A549 (cell line): ENCODE measurements at regions not wholly inside any gene's neighbourhood (a gene's known extent, or its start where the extent isn't known, plus 50 kb on each side); places are given as distances from the start of the nearest gene placed in this dataset.

ENCODE experiments used
- ATAC-seq, 2 experiments: fragments of 200-7000 bp in 1 of 2; fragments of >200 bp in 1 of 2; cut with Nextera tagmentation in 1 of 2; cut with Tn5 transposase in 1 of 2; 3 replicates each; pipeline versions ENCODE4 v1.8.0 to v1.9.1; 2018 to 2020; ENCODE audit warnings: mild to moderate bottlenecking in 1 of 2, moderate library complexity in 1 of 2
- CTCF ChIA-PET: fragments of 300-600 bp; sonication (Branson Sonifier 250); formaldehyde crosslinking; extraction: SDS; loops from one replicate; lab custom pipeline; 2021; ENCODE audit warnings: antibody characterized with exemption, inconsistent platforms; lab: Yijun Ruan, JAX
- POLR2A ChIA-PET: fragments of 350-600 bp; formaldehyde crosslinking; extraction: SDS; loops from one replicate; lab custom pipeline; 2021; ENCODE audit warnings: antibody characterized with exemption, inconsistent platforms; lab: Yijun Ruan, JAX
- DNase-seq, 2 experiments: peaks; one replicate each; pipeline versions ENCODE4 v3.0.0 to v3.0.0-alpha.2; 2011 to 2016; ENCODE audit warnings: low read depth in 1 of 2, low spot score in 1 of 2
- FAIRE-seq: peaks from 2 replicates; lab custom pipeline; 2011; peaks lifted over from hg19 to GRCh38; lab: Jason Lieb, UNC
- H3K27ac ChIP-seq, 2 experiments: fragments of >200 bp; sonication (Bioruptor Twin); formaldehyde crosslinking; 3 replicates each; pipeline ENCODE4 v1.5.1; 2016 to 2017
- H3K4me1 ChIP-seq: fragments of >200 bp; sonication (Bioruptor Twin); formaldehyde crosslinking; 3 replicates; pipeline ENCODE4 v1.6.1; 2016
- H3K4me2 ChIP-seq: fragments of >200 bp; sonication (Bioruptor Twin); formaldehyde crosslinking; 3 replicates; pipeline ENCODE4 v1.6.1; 2016
- H3K4me3 ChIP-seq: fragments of >200 bp; sonication (Bioruptor Twin); formaldehyde crosslinking; 3 replicates; pipeline ENCODE4 v1.5.1; 2016
- H3K9me3 ChIP-seq: fragments of >200 bp; sonication (Bioruptor Twin); formaldehyde crosslinking; 3 replicates; pipeline ENCODE4 v1.6.1; 2016
- CHD2 ChIP-seq: fragments of 150-350 bp; IDR thresholded peaks from 2 replicates; pipeline ENCODE4 v1.6.1; 2014; ENCODE audit warnings: low read length; ENCODE audit not compliant: partially characterized antibody
- EP300 ChIP-seq, 2 experiments: fragments of >200 bp; sonication (Bioruptor Twin); formaldehyde crosslinking; IDR thresholded peaks; 2 replicates in 1 of 2; 3 replicates in 1 of 2; pipeline ENCODE4 v1.6.1; 2016 to 2017
- ESRRA ChIP-seq: fragments of 150-350 bp; IDR thresholded peaks from 2 replicates; pipeline ENCODE4 v1.6.1; 2014; ENCODE audit warnings: mild to moderate bottlenecking, low read length, borderline replicate concordance
- FOSB ChIP-seq: fragments of 250-450 bp; sonication (Bioruptor Pico); IDR thresholded peaks from 2 replicates; pipeline ENCODE4 v1.5.0; 2020; ENCODE audit warnings: mild to moderate bottlenecking, moderate library complexity
- FOSL2 ChIP-seq, 2 experiments: fragments of 450-650 bp in 1 of 2; fragments of >200 bp in 1 of 2; sonication (Bioruptor Twin) in 1 of 2; formaldehyde crosslinking; IDR thresholded peaks; 2 replicates each; pipeline versions ENCODE4 v1.5.0 to v1.6.1; 2016 to 2020; ENCODE audit warnings: mild to moderate bottlenecking in 1 of 2, moderate library complexity in 1 of 2
- GATA3 ChIP-seq: IDR thresholded peaks from 2 replicates; pipeline ENCODE4 v1.6.1; 2012; ENCODE audit warnings: borderline replicate concordance
- HEYL ChIP-seq: fragments of 250-450 bp; sonication (Bioruptor Pico); IDR thresholded peaks from 2 replicates; pipeline ENCODE4 v1.8.0; 2021; ENCODE audit warnings: mild to moderate bottlenecking, moderate library complexity
- HOXA7 ChIP-seq: fragments of 250-450 bp; sonication (Bioruptor Pico); IDR thresholded peaks from 2 replicates; pipeline ENCODE4 v1.5.0; 2020; ENCODE audit warnings: mild to moderate bottlenecking, moderate library complexity
- HOXB13 ChIP-seq: fragments of 250-450 bp; sonication (Bioruptor Pico); IDR thresholded peaks from 2 replicates; pipeline ENCODE4 v1.5.0; 2020; ENCODE audit warnings: low read depth, mild to moderate bottlenecking, moderate library complexity
- HOXB5 ChIP-seq: fragments of 250-450 bp; sonication (Bioruptor Pico); IDR thresholded peaks from 2 replicates; pipeline ENCODE4 v1.5.0; 2020; ENCODE audit warnings: mild to moderate bottlenecking, moderate library complexity
- MAFK ChIP-seq: fragments of 450-650 bp; IDR thresholded peaks from 2 replicates; pipeline ENCODE4 v1.6.1; 2014; ENCODE audit not compliant: partially characterized antibody
- NR3C1 ChIP-seq: fragments of >200 bp; sonication (Bioruptor Twin); formaldehyde crosslinking; IDR thresholded peaks from 3 replicates; pipeline ENCODE4 v1.6.1; 2017
- POLR2A ChIP-seq: IDR thresholded peaks from 2 replicates; pipeline ENCODE4 v1.6.1; 2012; ENCODE audit warnings: mild to moderate bottlenecking, low read length
- RAD21 ChIP-seq, 2 experiments: fragments of >200 bp in 1 of 2; sonication (Bioruptor Twin) in 1 of 2; formaldehyde crosslinking in 1 of 2; IDR thresholded peaks in 1 of 2; conservative IDR thresholded peaks in 1 of 2; 2 replicates in 1 of 2; 3 replicates in 1 of 2; pipeline ENCODE4 v1.6.1; 2012 to 2018; ENCODE audit warnings: inconsistent platforms in 1 of 2
- RARB ChIP-seq: fragments of 250-450 bp; sonication (Bioruptor Pico); IDR thresholded peaks from 2 replicates; pipeline ENCODE4 v1.8.0; 2021; ENCODE audit warnings: mild to moderate bottlenecking, moderate library complexity
- RCOR1 ChIP-seq: fragments of 150-350 bp; IDR thresholded peaks from 2 replicates; pipeline ENCODE4 v1.6.1; 2014; ENCODE audit warnings: antibody characterized with exemption, low read length, low read depth
- RFX5 ChIP-seq: fragments of 450-650 bp; IDR thresholded peaks from 2 replicates; pipeline ENCODE4 v1.7.1; 2014; ENCODE audit warnings: antibody characterized with exemption, mild to moderate bottlenecking, moderate library complexity
- RNF2 ChIP-seq: fragments of 200-600 bp; sonication (generic); IDR thresholded peaks from 2 replicates; pipeline ENCODE4 v1.6.1; 2016; ENCODE audit warnings: low read depth, mild to moderate bottlenecking, antibody characterized with exemption, moderate library complexity, borderline replicate concordance
- TP53 ChIP-seq: fragments of 250-450 bp; sonication (Bioruptor Pico); IDR thresholded peaks from 2 replicates; pipeline ENCODE4 v1.5.0; 2021; ENCODE audit warnings: mild to moderate bottlenecking, moderate library complexity
- ZFP36 ChIP-seq: fragments of 450-650 bp; IDR thresholded peaks from 2 replicates; pipeline ENCODE4 v1.6.1; 2014; ENCODE audit warnings: borderline replicate concordance; ENCODE audit not compliant: partially characterized antibody
- ZNF302 ChIP-seq: fragments of 250-450 bp; sonication (Bioruptor Pico); IDR thresholded peaks from 2 replicates; pipeline ENCODE4 v1.9.0; 2021; ENCODE audit warnings: inconsistent platforms, mild to moderate bottlenecking, moderate library complexity
- WGBS: methylation state at CpG from one replicate; pipeline ENCODE4 v1.1.6; 2017; ENCODE audit errors: missing lambda C conversion rate; 5-methylcytosine and 5-hydroxymethylcytosine counted together
- TF ChIP-seq, protein P1 (sequence below): fragments of 150-350 bp; IDR thresholded peaks from 2 replicates; pipeline ENCODE4 v1.6.1; 2014; ENCODE audit warnings: low read depth, mild to moderate bottlenecking, low read length
- TF ChIP-seq, protein P2 (sequence below): fragments of 200-600 bp; sonication (generic); IDR thresholded peaks from 2 replicates; pipeline ENCODE4 v1.6.1; 2016; ENCODE audit warnings: antibody characterized with exemption, mild to moderate bottlenecking, moderate library complexity
- TF ChIP-seq, protein P3 (sequence below): fragments of 450-650 bp; IDR thresholded peaks from 2 replicates; pipeline ENCODE4 v1.6.1; 2014; ENCODE audit warnings: antibody characterized with exemption
- TF ChIP-seq, protein P4 (sequence below): IDR thresholded peaks from 2 replicates; pipeline ENCODE4 v1.6.1; 2012

DNA sequence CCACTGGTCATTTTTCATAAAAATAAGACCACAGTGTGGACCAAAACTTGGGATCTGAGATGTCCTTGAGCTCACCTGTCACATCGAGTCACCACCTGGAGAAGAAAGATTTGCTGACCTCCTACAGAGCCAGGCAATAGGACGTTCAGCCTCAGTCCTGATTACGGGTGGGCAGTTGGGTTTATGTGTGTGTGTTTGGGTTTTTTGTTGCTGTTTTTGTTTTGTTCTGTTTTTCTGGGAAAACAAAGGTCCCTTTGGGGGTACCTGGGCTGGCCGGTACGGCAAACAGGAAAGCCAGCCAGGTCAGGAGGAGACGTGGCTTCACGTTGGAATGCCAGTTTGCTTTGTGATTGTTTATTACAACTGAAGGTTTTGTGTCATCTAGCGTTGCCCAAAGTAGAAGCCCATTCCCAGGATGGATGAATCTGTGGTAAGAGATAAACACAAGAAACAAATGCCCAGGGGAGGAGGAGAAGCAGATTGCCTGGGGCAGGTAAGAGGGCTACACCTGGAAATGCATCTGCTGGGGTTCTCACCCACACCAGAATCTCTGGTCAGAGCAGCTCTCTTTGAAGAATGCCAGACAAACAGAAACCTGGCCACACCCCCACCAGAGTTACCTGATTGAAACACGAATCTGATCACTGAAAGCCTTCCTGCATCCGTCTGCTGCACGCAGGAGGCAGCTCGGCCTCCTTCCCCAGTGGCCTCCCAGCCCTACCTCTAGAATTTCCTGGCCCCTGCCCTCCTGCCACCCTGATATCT is 100.1 kb upstream of the DIO3 start:
- no peak overlapping the region for H3K4me2 ChIP-seq
- WGBS, result 87% methylated on average over 12 of the region's 12 CpGs
- ChIA-PET POLR2A (no interaction called here), CTCF (interaction anchor here (0.9 to 1.7 kb wide), 2 partner anchors 12 to 105 kb away, joined by 3 to 5 read pairs; no protein-coding TSS in a partner anchor)
- no peak for FAIRE-seq
- TF ChIP-seq NR3C1, result no peak
- no peak for TF ChIP-seq POLR2A
- TF ChIP-seq, protein P1, sequence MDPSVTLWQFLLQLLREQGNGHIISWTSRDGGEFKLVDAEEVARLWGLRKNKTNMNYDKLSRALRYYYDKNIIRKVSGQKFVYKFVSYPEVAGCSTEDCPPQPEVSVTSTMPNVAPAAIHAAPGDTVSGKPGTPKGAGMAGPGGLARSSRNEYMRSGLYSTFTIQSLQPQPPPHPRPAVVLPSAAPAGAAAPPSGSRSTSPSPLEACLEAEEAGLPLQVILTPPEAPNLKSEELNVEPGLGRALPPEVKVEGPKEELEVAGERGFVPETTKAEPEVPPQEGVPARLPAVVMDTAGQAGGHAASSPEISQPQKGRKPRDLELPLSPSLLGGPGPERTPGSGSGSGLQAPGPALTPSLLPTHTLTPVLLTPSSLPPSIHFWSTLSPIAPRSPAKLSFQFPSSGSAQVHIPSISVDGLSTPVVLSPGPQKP, result no peak
- TF ChIP-seq FOSB (CRISPR knock-in tag), result no peak
- no peak for TF ChIP-seq RFX5
- no peak for TF ChIP-seq HOXB13
- no peak for TF ChIP-seq ZFP36
- TF ChIP-seq HOXA7 (CRISPR knock-in tag), result no peak
- no peak for TF ChIP-seq TP53
- TF ChIP-seq, protein P2, sequence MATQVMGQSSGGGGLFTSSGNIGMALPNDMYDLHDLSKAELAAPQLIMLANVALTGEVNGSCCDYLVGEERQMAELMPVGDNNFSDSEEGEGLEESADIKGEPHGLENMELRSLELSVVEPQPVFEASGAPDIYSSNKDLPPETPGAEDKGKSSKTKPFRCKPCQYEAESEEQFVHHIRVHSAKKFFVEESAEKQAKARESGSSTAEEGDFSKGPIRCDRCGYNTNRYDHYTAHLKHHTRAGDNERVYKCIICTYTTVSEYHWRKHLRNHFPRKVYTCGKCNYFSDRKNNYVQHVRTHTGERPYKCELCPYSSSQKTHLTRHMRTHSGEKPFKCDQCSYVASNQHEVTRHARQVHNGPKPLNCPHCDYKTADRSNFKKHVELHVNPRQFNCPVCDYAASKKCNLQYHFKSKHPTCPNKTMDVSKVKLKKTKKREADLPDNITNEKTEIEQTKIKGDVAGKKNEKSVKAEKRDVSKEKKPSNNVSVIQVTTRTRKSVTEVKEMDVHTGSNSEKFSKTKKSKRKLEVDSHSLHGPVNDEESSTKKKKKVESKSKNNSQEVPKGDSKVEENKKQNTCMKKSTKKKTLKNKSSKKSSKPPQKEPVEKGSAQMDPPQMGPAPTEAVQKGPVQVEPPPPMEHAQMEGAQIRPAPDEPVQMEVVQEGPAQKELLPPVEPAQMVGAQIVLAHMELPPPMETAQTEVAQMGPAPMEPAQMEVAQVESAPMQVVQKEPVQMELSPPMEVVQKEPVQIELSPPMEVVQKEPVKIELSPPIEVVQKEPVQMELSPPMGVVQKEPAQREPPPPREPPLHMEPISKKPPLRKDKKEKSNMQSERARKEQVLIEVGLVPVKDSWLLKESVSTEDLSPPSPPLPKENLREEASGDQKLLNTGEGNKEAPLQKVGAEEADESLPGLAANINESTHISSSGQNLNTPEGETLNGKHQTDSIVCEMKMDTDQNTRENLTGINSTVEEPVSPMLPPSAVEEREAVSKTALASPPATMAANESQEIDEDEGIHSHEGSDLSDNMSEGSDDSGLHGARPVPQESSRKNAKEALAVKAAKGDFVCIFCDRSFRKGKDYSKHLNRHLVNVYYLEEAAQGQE, result no peak
- no peak for TF ChIP-seq MAFK
- TF ChIP-seq ZNF302 (CRISPR knock-in tag), result no peak
- TF ChIP-seq ESRRA, result no peak
- TF ChIP-seq, protein P3, sequence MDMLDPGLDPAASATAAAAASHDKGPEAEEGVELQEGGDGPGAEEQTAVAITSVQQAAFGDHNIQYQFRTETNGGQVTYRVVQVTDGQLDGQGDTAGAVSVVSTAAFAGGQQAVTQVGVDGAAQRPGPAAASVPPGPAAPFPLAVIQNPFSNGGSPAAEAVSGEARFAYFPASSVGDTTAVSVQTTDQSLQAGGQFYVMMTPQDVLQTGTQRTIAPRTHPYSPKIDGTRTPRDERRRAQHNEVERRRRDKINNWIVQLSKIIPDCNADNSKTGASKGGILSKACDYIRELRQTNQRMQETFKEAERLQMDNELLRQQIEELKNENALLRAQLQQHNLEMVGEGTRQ, result no peak
- TF ChIP-seq, protein P4, sequence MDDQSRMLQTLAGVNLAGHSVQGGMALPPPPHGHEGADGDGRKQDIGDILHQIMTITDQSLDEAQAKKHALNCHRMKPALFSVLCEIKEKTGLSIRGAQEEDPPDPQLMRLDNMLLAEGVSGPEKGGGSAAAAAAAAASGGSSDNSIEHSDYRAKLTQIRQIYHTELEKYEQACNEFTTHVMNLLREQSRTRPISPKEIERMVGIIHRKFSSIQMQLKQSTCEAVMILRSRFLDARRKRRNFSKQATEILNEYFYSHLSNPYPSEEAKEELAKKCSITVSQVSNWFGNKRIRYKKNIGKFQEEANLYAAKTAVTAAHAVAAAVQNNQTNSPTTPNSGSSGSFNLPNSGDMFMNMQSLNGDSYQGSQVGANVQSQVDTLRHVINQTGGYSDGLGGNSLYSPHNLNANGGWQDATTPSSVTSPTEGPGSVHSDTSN, result no peak
- TF ChIP-seq CHD2, result no peak
- ATAC-seq, result no peak; a peak in 1 of 6 replicates
- no peak for DNase-seq
- H3K27ac ChIP-seq, result peak overlapping the region in 1 of 2 experiments; percentile 29; a peak in 1 of 6 replicates
- no peaks in the 10 kb centered on the region for H3K9me3 ChIP-seq
- peaks cover 38% of the 10 kb centered on the region for H3K4me1 ChIP-seq
- H3K4me3 ChIP-seq, result no peak overlapping the region

DNA sequence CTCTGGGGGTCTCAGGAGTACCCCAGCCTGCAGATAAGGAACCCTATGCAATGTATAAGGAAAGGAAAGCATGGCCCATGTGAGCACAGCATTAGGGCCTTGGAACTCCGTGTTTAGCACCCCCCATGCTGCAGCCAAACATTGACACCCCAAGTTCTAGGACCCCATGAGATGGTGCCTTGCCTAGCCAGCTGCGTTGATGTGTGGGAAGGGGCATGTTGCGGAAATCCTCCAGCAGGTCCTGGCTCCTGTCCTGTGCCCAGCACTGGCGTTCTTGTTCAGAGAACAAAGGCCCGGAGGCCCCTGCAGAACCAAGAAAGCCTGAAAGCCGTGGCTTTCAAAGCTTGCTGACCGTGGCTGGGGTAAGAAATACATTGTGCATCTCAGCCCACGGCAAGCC is 99.4 kb upstream of the DIO3 start:
- ChIA-PET CTCF (interaction anchor here (0.9 to 1.7 kb wide), 2 partner anchors 11 to 104 kb away, joined by 3 to 5 read pairs; no protein-coding TSS in a partner anchor), POLR2A (interaction anchor here (1.6 kb wide), 1 partner anchor 14 kb away, joined by 4 read pairs; no protein-coding TSS in a partner anchor)
- Histone ChIP-seq H3K4me1 (peaks cover 39% of the 10 kb centered on the region), H3K27ac (peak overlapping the region in 1 of 2 experiments; percentile 29; a peak in 1 of 6 replicates), H3K4me3 (no peak overlapping the region)
- no peak for ATAC-seq
- TF ChIP-seq GATA3 (no peak), EP300 (IDR thresholded peaks at IDR 0.05) (no peak), HEYL (no peak), RNF2 (no peak), FOSL2 (IDR thresholded peaks at IDR 0.05) (no peak), FOSL2 (CRISPR knock-in tag; IDR thresholded peaks at IDR 0.05) (no peak), MAFK (no peak), RARB (CRISPR knock-in tag) (no peak), HOXB5 (CRISPR knock-in tag) (no peak), RAD21 (conservative IDR thresholded peaks at IDR 0.05 in 1 of 2, IDR thresholded peaks at IDR 0.05 in 1 of 2) (no peak), RCOR1 (no peak), ZNF302 (CRISPR knock-in tag) (no peak)
- TF ChIP-seq, all 56 proteins: peak for 0
- FAIRE-seq, result no peak
- H3K4me2 ChIP-seq, result no peak overlapping the region
- DNase-seq, result no peak
- no peaks in the 10 kb centered on the region for H3K9me3 ChIP-seq
- WGBS, result 91% methylated on average over 8 of the region's 8 CpGs
